Mammary epithelial cell (primary cell): ENCODE measurements at regions not wholly inside any gene's neighbourhood (a gene's known extent, or its start where the extent isn't known, plus 50 kb on each side); places are given as distances from the start of the nearest gene placed in this dataset.

Source experiments
- EZH2 ChIP-seq: IDR thresholded peaks from 2 replicates; pipeline ENCODE4 v1.6.1; 2012; ENCODE audit warnings: low read length, inconsistent platforms, borderline replicate concordance
- TF ChIP-seq, protein P1 (sequence below), 2 donors: IDR thresholded peaks in 1 of 2; conservative IDR thresholded peaks in 1 of 2; 2 replicates each; pipeline ENCODE4 v1.5.1; 2011 to 2012; ENCODE audit warnings: inconsistent platforms in 2 of 2, low read length in 2 of 2, mild to moderate bottlenecking in 2 of 2, control low read depth in 1 of 2, low read depth in 1 of 2; ENCODE audit not compliant: insufficient read depth in 1 of 2; ENCODE audit errors: extremely low read depth in 1 of 2

DNA sequence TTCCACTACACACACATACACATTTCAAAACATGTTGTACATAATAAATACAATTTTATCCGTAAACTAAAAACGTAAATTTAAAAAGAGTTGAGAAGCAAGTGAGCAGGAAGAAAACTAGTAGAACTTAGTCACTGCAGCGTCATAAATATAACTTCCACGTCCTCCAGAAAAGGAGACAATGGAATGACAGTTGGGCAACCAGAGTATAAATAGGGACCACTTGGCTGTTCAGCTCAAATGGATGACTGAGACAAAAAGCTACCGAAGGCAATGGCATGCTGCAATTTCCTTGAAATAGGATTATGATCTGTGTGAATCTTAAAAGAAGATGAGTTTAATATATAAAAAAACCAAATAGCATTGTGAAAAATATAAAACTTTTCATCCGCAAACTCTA lies 438.5 kb upstream of the RGMB start:
- TF ChIP-seq, protein P1, sequence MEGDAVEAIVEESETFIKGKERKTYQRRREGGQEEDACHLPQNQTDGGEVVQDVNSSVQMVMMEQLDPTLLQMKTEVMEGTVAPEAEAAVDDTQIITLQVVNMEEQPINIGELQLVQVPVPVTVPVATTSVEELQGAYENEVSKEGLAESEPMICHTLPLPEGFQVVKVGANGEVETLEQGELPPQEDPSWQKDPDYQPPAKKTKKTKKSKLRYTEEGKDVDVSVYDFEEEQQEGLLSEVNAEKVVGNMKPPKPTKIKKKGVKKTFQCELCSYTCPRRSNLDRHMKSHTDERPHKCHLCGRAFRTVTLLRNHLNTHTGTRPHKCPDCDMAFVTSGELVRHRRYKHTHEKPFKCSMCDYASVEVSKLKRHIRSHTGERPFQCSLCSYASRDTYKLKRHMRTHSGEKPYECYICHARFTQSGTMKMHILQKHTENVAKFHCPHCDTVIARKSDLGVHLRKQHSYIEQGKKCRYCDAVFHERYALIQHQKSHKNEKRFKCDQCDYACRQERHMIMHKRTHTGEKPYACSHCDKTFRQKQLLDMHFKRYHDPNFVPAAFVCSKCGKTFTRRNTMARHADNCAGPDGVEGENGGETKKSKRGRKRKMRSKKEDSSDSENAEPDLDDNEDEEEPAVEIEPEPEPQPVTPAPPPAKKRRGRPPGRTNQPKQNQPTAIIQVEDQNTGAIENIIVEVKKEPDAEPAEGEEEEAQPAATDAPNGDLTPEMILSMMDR (conservative IDR thresholded peaks at IDR 0.05 in 1 of 2, IDR thresholded peaks at IDR 0.05 in 1 of 2; ENCODE audit: extremely low read depth in 1 of 2, insufficient read depth in 1 of 2, low read depth in 1 of 2, low read length in 2 of 2), result no peak
- no peak for TF ChIP-seq EZH2
